T-helper 17 cell (primary cell): ENCODE measurements at regions not wholly inside any gene's neighbourhood (a gene's known extent, or its start where the extent isn't known, plus 50 kb on each side); places are given as distances from the start of the nearest gene placed in this dataset.
A peak's percentile ranks its signal among the peaks of the same experiment; 100 is the strongest.

Source experiments
- ATAC-seq: fragments of 150-1000 bp; cut with Tn5 transposase; 2 replicates; pipeline ENCODE4 v1.10.0; 2021; ENCODE audit warnings: mild to moderate bottlenecking, moderate library complexity
- DNase-seq, 3 donors: peaks; one replicate each; pipeline versions ENCODE4 v3.0.0 to v3.0.0-alpha.2; 2020 to 2021
- H3K9me3 ChIP-seq: one replicate; pipeline ENCODE4 v1.7.0; 2013; ENCODE audit warnings: low read length, mild to moderate bottlenecking; ENCODE audit not compliant: control insufficient read depth, poor library complexity, severe bottlenecking
- H3K27ac Mint-ChIP-seq: one replicate; pipeline ENCODE4 v1.8.0; 2022; ENCODE audit warnings: mild to moderate bottlenecking, moderate library complexity, mixed read lengths
- H3K27me3 Mint-ChIP-seq: one replicate; pipeline ENCODE4 v1.8.0; 2022; ENCODE audit warnings: mixed read lengths
- H3K36me3 Mint-ChIP-seq: one replicate; pipeline ENCODE4 v1.8.0; 2022; ENCODE audit warnings: low read depth, mixed read lengths
- H3K4me1 Mint-ChIP-seq: one replicate; pipeline ENCODE4 v1.8.0; 2022; ENCODE audit warnings: mild to moderate bottlenecking, mixed read lengths
- H3K4me3 Mint-ChIP-seq: one replicate; pipeline ENCODE4 v1.8.0; 2022; ENCODE audit warnings: mild to moderate bottlenecking, moderate library complexity, mixed read lengths

DNA sequence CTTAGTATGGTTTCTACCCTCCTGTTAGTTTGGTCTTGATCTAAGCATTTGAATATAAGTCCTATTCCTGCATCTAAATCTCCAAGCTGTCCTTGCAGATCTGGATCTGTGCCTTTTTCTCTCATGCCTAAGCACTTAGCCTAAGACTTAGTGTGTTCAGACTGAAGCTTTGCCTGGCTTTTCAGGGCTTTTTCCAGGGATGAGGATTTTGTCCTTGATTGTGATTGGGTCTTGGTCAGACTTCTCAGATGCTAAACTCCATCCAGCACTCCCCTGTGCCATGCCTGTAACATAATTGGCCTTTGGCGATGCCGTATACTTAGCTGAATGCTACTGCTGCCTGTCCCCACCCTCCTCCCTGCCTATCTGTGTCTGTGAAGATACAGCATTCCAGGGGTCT is 98.1 kb upstream of the NRIP1 start:
- H3K4me1 Mint-ChIP-seq: peaks cover 5% of the 10 kb centered on the region
- peaks cover 25% of the 10 kb centered on the region for H3K27me3 Mint-ChIP-seq
- DNase-seq: no peak
- H3K9me3 ChIP-seq: no peaks in the 10 kb centered on the region
- H3K27ac Mint-ChIP-seq: no peak overlapping the region
- H3K4me3 Mint-ChIP-seq: no peak overlapping the region
- no peak for ATAC-seq
- no peaks in the 10 kb centered on the region for H3K36me3 Mint-ChIP-seq

GRCh38 chr21:15164273-15164672 is 99.5 kb upstream of the NRIP1 start:
- ATAC-seq (no peak), DNase-seq (no peak)
- peaks cover 25% of the 10 kb centered on the region for H3K27me3 Mint-ChIP-seq
- peaks cover 5% of the 10 kb centered on the region for H3K4me1 Mint-ChIP-seq
- no peaks in the 10 kb centered on the region for H3K36me3 Mint-ChIP-seq
- H3K9me3 ChIP-seq: no peaks in the 10 kb centered on the region
- no peak overlapping the region for H3K4me3 Mint-ChIP-seq
- H3K27ac Mint-ChIP-seq: no peak overlapping the region

- no peak for ATAC-seq
- no peak for DNase-seq
These were observed 100.0 kb upstream of the NRIP1 start for GRCh38 chr21:15164678-15165303.

GRCh38 chr21:15170614-15171013 is 105.8 kb upstream of the NRIP1 start:
- ATAC-seq: peak; percentile 39
- Mint-ChIP-seq H3K36me3 (no peaks in the 10 kb centered on the region), H3K27me3 (peaks cover 7% of the 10 kb centered on the region), H3K4me3 (no peak overlapping the region), H3K4me1 (peaks cover 7% of the 10 kb centered on the region), H3K27ac (peak overlapping the region; percentile 11)
- no peaks in the 10 kb centered on the region for H3K9me3 ChIP-seq
- DNase-seq: no peak

More at GRCh38 chr21:15164678-15165303, 100.0 kb upstream of the NRIP1 start:
- Mint-ChIP-seq H3K4me3 (no peak overlapping the region), H3K36me3 (no peaks in the 10 kb centered on the region), H3K27ac (no peak overlapping the region), H3K4me1 (peaks cover 5% of the 10 kb centered on the region), H3K27me3 (peaks cover 25% of the 10 kb centered on the region)
- no peaks in the 10 kb centered on the region for H3K9me3 ChIP-seq

DNA sequence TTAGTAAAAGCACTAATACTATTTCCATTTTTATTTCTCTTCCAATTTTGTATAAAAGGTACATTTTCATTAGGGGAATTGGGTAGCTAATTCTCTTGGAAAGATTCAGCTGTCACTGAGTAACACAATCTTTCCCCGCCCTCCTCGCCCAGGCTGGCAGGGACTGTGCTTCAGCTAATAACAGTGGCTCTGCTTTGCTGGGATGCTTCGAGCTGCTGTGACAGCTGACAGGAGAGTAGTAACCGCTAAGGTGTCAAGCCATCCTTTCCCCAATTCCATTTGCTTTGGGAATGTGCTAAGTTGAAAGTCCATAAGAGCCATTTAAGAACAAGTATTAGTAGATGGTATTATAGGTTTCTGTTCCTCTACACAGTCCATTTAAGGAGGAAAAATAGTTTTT is 106.7 kb upstream of the NRIP1 start:
- Mint-ChIP-seq H3K27me3 (no peaks in the 10 kb centered on the region), H3K4me1 (peaks cover 4% of the 10 kb centered on the region), H3K36me3 (no peaks in the 10 kb centered on the region), H3K4me3 (no peak overlapping the region), H3K27ac (no peak overlapping the region)
- no peak for ATAC-seq
- no peak for DNase-seq
- H3K9me3 ChIP-seq: no peaks in the 10 kb centered on the region

GRCh38 chr21:15172963-15173362 is 108.2 kb upstream of the NRIP1 start:
- Mint-ChIP-seq H3K4me1 (peaks cover 4% of the 10 kb centered on the region), H3K36me3 (no peaks in the 10 kb centered on the region), H3K4me3 (no peak overlapping the region), H3K27me3 (no peaks in the 10 kb centered on the region), H3K27ac (no peak overlapping the region)
- DNase-seq (no peak), ATAC-seq (no peak)
- H3K9me3 ChIP-seq: no peaks in the 10 kb centered on the region

- no peak for DNase-seq
- no peaks in the 10 kb centered on the region for H3K9me3 ChIP-seq
- no peaks in the 10 kb centered on the region for H3K36me3 Mint-ChIP-seq
- H3K27ac Mint-ChIP-seq: no peak overlapping the region
- no peak overlapping the region for H3K4me3 Mint-ChIP-seq
- no peak for ATAC-seq
- peaks cover 4% of the 10 kb centered on the region for H3K4me1 Mint-ChIP-seq
- H3K27me3 Mint-ChIP-seq: no peaks in the 10 kb centered on the region
These were observed 110.1 kb upstream of the NRIP1 start for GRCh38 chr21:15174923-15175322.

GRCh38 chr21:15182731-15183130 is 117.9 kb upstream of the NRIP1 start:
- no peaks in the 10 kb centered on the region for H3K27me3 Mint-ChIP-seq

DNA sequence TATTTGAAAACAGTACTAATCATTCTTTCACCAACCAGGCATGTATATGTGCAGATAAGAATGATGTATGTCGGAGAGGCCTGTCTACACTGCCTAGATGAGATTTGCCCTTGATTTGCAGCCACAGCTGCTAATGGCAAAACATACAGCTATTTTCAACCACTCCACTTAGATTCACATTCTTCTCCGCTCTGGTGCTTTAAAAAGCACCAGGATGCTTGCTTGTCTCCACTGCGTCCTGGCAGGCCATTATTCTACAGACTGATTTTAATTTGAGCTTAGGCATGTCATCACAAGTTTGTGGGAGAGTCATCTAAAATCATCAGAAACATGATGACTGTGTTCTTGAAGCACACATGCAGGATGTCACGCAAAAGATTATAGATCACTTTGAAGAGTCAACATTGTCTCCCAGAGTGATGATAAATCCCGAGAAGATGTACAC is 119.0 kb upstream of the NRIP1 start:
- Mint-ChIP-seq H3K4me3 (no peak overlapping the region), H3K27me3 (no peaks in the 10 kb centered on the region), H3K4me1 (no peaks in the 10 kb centered on the region), H3K27ac (no peak overlapping the region), H3K36me3 (no peaks in the 10 kb centered on the region)
- H3K9me3 ChIP-seq: no peaks in the 10 kb centered on the region
- ATAC-seq: no peak
- DNase-seq: no peak

More at GRCh38 chr21:15182731-15183130, 117.9 kb upstream of the NRIP1 start:
- Mint-ChIP-seq H3K4me1 (no peaks in the 10 kb centered on the region), H3K36me3 (no peaks in the 10 kb centered on the region), H3K27ac (no peak overlapping the region), H3K4me3 (no peak overlapping the region)
- H3K9me3 ChIP-seq: no peaks in the 10 kb centered on the region
- no peak for ATAC-seq
- DNase-seq: no peak

DNA sequence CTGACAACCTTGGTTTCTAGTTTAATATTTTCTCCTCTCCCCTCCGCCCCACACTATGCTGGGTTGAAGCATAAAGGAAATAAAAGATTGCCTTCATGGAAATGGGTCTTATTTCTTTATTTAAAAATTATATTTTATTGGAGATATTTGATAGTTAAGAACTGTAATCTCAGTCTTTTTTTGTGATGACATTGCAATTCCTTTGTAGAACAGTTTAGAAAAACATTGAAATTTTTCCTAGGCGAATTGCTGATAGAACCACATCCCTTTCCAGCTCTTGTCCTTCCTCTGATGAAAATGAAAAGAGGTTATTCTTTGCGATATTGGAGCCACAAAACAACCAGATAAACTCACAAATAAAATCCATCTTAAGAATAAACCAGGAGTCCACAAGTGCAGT is 125.6 kb upstream of the NRIP1 start:
- peaks cover 16% of the 10 kb centered on the region for H3K27me3 Mint-ChIP-seq
- H3K4me3 Mint-ChIP-seq: no peak overlapping the region
- peaks cover 2% of the 10 kb centered on the region for H3K4me1 Mint-ChIP-seq
- H3K27ac Mint-ChIP-seq: no peak overlapping the region
- DNase-seq (no peak), ATAC-seq (no peak)
- no peaks in the 10 kb centered on the region for H3K9me3 ChIP-seq
- H3K36me3 Mint-ChIP-seq: no peaks in the 10 kb centered on the region

DNA sequence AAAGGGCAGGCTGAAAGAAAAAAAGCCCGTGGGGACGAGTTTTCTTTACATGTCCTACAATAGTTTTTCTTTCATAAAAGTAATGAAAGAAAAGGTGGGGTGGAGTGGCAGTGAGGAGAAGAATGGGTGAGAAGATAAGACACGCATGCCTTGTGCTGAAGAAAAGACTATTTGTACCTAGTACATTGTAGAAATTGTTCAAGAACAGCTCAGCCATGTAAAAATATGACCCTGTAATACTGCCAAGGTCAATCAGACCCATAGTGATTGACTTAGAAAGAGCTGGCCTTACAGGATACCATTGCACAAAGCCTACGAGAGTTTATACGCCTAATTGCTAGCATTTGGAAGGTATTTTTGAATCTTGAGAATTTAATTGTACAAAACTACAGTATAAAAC is 126.0 kb upstream of the NRIP1 start:
- Mint-ChIP-seq H3K4me1 (peaks cover 2% of the 10 kb centered on the region), H3K27me3 (peaks cover 16% of the 10 kb centered on the region), H3K36me3 (no peaks in the 10 kb centered on the region), H3K4me3 (no peak overlapping the region), H3K27ac (no peak overlapping the region)
- ATAC-seq (no peak), DNase-seq (no peak)
- no peaks in the 10 kb centered on the region for H3K9me3 ChIP-seq

- H3K9me3 ChIP-seq: no peaks in the 10 kb centered on the region
- no peak for ATAC-seq
- no peak for DNase-seq
- no peaks in the 10 kb centered on the region for H3K36me3 Mint-ChIP-seq
- no peak overlapping the region for H3K4me3 Mint-ChIP-seq
- peaks cover 2% of the 10 kb centered on the region for H3K4me1 Mint-ChIP-seq
- peaks cover 16% of the 10 kb centered on the region for H3K27me3 Mint-ChIP-seq
- H3K27ac Mint-ChIP-seq: no peak overlapping the region
These were observed 126.5 kb upstream of the NRIP1 start for GRCh38 chr21:15191342-15191741.

GRCh38 chr21:15192243-15192642 is 127.4 kb upstream of the NRIP1 start:
- Mint-ChIP-seq H3K4me3 (no peak overlapping the region), H3K4me1 (peaks cover 2% of the 10 kb centered on the region), H3K36me3 (no peaks in the 10 kb centered on the region), H3K27me3 (peaks cover 16% of the 10 kb centered on the region), H3K27ac (no peak overlapping the region)
- ATAC-seq (no peak), DNase-seq (no peak)
- H3K9me3 ChIP-seq: no peaks in the 10 kb centered on the region

GRCh38 chr21:15193937-15194336 is 129.1 kb upstream of the NRIP1 start:
- Mint-ChIP-seq H3K27ac (no peak overlapping the region), H3K36me3 (no peaks in the 10 kb centered on the region), H3K27me3 (peaks cover 16% of the 10 kb centered on the region), H3K4me1 (peaks cover 2% of the 10 kb centered on the region), H3K4me3 (no peak overlapping the region)
- no peak for ATAC-seq
- H3K9me3 ChIP-seq: no peaks in the 10 kb centered on the region
- no peak for DNase-seq
